Adrenal gland (tissue), 9 donors: ENCODE measurements at regions not wholly inside any gene's neighbourhood (a gene's known extent, or its start where the extent isn't known, plus 50 kb on each side); places are given as distances from the start of the nearest gene placed in this dataset.
A peak's percentile ranks its signal among the peaks of the same experiment; 100 is the strongest.

ENCODE experiments used
- DNase-seq, 7 donors: peaks; one replicate each; pipeline ENCODE4 v3.0.0-alpha.2; 2019 to 2020
- H3K27ac ChIP-seq, 5 donors: fragments of 200-600 bp; sonication (generic) in 4 of 5; 1 replicate in 3 of 5; 2 replicates in 2 of 5; pipeline versions ENCODE4 v1.5.1 to v1.8.0; 2016 to 2020; ENCODE audit warnings: mild to moderate bottlenecking in 1 of 5
- H3K27me3 ChIP-seq: fragments of 200-600 bp; 2 replicates; pipeline ENCODE4 v1.8.0; 2021
- H3K36me3 ChIP-seq, 2 donors: fragments of 200-600 bp; replicated peaks in 1 of 2; 1 replicate in 1 of 2; 2 replicates in 1 of 2; pipeline versions ENCODE4 v1.5.1 to v1.8.0; 2018 to 2022
- H3K4me1 ChIP-seq, 2 donors: fragments of 200-600 bp; replicated peaks in 1 of 2; 1 replicate in 1 of 2; 2 replicates in 1 of 2; pipeline versions ENCODE4 v1.5.1 to v1.8.0; 2018 to 2021
- H3K4me3 ChIP-seq, 4 donors: fragments of 200-600 bp; sonication (generic) in 3 of 4; one replicate each; pipeline ENCODE4 v1.5.1; 2016 to 2018
- H3K9me3 ChIP-seq, 3 donors: fragments of 200-600 bp; sonication (generic) in 1 of 3; replicated peaks in 1 of 3; 1 replicate in 2 of 3; 2 replicates in 1 of 3; pipeline versions ENCODE4 v1.5.1 to v1.8.0; 2016 to 2021
- POLR2A ChIP-seq, 2 donors: fragments of 450-650 bp; IDR thresholded peaks; one replicate each; pipeline ENCODE4 v1.6.1; 2017; ENCODE audit warnings: antibody characterized with exemption in 2 of 2, mild to moderate bottlenecking in 2 of 2, moderate library complexity in 1 of 2
- WGBS, 4 donors: extraction: QIAGEN DNeasy Blood & Tissue Kit in 2 of 4; methylation state at CpG; one replicate each; pipeline versions ENCODE4 v1.1.5 to v1.1.7; 2013 to 2017; 5-methylcytosine and 5-hydroxymethylcytosine counted together
- intact Hi-C, 2 donors: fragments of 100-400 bp; cut with DNase I; formaldehyde crosslinking; loops; one replicate each; pipeline versions ENCODE4 v1.14.1 to v1.15.0; 2022 to 2023
- small RNA-seq, 2 donors: library from RNA; depleted of rRNA; stranded (forward); fragments of <200 nt; gene quantifications; one replicate each; pipeline ENCODE3, GENCODE V24; 2016
- TF ChIP-seq, protein P1 (sequence below), 6 experiments: fragments of 450-650 bp in 4 of 6; fragments of 200-600 bp in 2 of 6; sonication (generic) in 1 of 6; IDR thresholded peaks; 1 replicate in 5 of 6; 2 replicates in 1 of 6; pipeline versions ENCODE4 v1.5.1 to v1.8.0; 2016 to 2021; ENCODE audit warnings: antibody characterized with exemption in 6 of 6, mild to moderate bottlenecking in 2 of 6, moderate library complexity in 1 of 6
- donor health status: healthy with polysubstance abuse.
- donor health status: Bipolar disorder and iron deficiency.
- donor health status: DM: yes; HTN: yes; CAD: no.
- donor health status: DM: no; HTN: no; CAD: no.
- donor health status: DM: no; HTN: no; CAD: no.

GRCh38 chr7:79506481-79506880 is 53.0 kb upstream of the MAGI2 start:
- Histone ChIP-seq H3K27ac (no peak overlapping the region), H3K4me1 (no peaks in the 10 kb centered on the region), H3K36me3 (no peaks in the 10 kb centered on the region), H3K4me3 (no peak overlapping the region), H3K27me3 (no peaks in the 10 kb centered on the region), H3K9me3 (no peaks in the 10 kb centered on the region)
- no peak for TF ChIP-seq POLR2A (IDR thresholded peaks at IDR 0.05)
- TF ChIP-seq, protein P1, sequence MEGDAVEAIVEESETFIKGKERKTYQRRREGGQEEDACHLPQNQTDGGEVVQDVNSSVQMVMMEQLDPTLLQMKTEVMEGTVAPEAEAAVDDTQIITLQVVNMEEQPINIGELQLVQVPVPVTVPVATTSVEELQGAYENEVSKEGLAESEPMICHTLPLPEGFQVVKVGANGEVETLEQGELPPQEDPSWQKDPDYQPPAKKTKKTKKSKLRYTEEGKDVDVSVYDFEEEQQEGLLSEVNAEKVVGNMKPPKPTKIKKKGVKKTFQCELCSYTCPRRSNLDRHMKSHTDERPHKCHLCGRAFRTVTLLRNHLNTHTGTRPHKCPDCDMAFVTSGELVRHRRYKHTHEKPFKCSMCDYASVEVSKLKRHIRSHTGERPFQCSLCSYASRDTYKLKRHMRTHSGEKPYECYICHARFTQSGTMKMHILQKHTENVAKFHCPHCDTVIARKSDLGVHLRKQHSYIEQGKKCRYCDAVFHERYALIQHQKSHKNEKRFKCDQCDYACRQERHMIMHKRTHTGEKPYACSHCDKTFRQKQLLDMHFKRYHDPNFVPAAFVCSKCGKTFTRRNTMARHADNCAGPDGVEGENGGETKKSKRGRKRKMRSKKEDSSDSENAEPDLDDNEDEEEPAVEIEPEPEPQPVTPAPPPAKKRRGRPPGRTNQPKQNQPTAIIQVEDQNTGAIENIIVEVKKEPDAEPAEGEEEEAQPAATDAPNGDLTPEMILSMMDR (IDR thresholded peaks at IDR 0.05) = no peak
- DNase-seq = no peak
- 67 to 76% (median 68%) methylated on average over 2 of the region's 2 CpGs for WGBS, 4 donors
- intact Hi-C loops = no loop called here

DNA sequence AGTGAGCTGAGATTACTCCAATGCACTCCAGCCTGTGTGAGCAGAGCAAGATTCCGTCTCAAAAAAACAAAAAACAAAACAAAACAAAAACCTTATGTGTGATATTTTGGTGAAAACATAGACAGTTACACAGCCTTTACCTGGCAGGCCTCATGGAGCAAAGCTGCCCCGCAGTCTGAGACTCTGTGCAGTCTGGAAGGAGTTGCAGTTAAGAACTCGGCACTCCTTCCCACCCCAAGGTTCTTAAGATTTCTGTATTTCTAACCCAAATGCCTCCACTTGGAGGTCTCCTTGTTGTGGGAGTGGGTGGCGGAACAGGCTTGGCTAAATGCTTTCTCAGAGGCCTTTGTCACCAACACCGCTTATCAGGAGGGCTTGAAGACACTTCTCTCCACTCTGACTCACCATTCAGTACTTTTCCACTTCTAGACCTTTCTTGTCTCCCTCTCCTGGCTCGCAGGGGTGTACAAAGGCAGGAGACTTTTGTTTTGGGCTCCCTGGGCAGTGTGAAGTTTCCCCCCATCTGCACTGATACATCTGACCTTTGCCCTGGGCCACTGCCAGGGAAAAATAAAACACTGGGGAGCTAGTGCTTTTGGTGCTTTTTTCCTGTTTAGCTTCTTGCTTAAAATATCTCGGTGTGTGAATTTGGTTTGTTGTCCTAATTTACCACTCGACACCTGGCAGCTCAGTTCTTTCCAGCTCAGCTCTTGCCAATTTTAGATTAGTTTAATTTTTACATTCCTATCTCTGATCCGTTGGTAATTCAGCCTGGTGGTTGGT is 51.3 kb upstream of the MAGI2 start:
- intact Hi-C loops = no loop called here

More for the DNA sequence above, 51.3 kb upstream of the MAGI2 start:
- Histone ChIP-seq H3K4me1 (no peaks in the 10 kb centered on the region), H3K4me3 (no peak overlapping the region), H3K36me3 (no peaks in the 10 kb centered on the region), H3K9me3 (no peaks in the 10 kb centered on the region), H3K27ac (no peak overlapping the region), H3K27me3 (no peaks in the 10 kb centered on the region)
- WGBS, 4 donors = 75 to 86% (median 81%) methylated on average over 9 of the region's 9 CpGs
- no peak for TF ChIP-seq POLR2A (IDR thresholded peaks at IDR 0.05)
- TF ChIP-seq, protein P1 (IDR thresholded peaks at IDR 0.05) = no peak
- DNase-seq = peak in 3 of 7 donors; percentile 2 to 18 (median 8)

Small RNA genes lying in the stretch of these regions (small RNA-seq; reads per million reads assigned to genes)
- gene RNA5SP234 (0 reads per million in 2 donors), gene RNU6-849P (0 reads per million in 2 donors)
